ENCODE measurements at regions not wholly inside any gene's neighbourhood (a gene's known extent, or its start where the extent isn't known, plus 50 kb on each side); places are given as distances from the start of the nearest gene placed in this dataset.

GRCh38 chr4:10184501-10184938, 67.9 kb upstream of the WDR1 start (continued):
- no peak for TF ChIP-seq REST (IDR thresholded peaks at IDR 0.05; ENCODE audit: low read depth)
- TF ChIP-seq CEBPB (IDR thresholded peaks at IDR 0.05; ENCODE audit: low read depth): no peak

GRCh38 chr4:10184041-10184440, 67.4 kb upstream of the WDR1 start:
- no peak overlapping the region for H2AFZ ChIP-seq (ENCODE audit: low read depth, low read length, poor library complexity, severe bottlenecking)
- no peaks in the 10 kb centered on the region for H3K36me3 ChIP-seq (ENCODE audit: control insufficient read depth in 1 of 2, insufficient read depth in 2 of 2, low read length in 2 of 2)
- H3K79me2 ChIP-seq (ENCODE audit: insufficient read depth, low read length): no peaks in the 10 kb centered on the region
- BruUV-seq (replicated peaks): no TSS peak
- DNase-seq (ENCODE audit: low read depth, low spot score) (no peak), ATAC-seq (no peak)
- H3K27ac ChIP-seq (ENCODE audit: low read depth, low read length): no peak overlapping the region
- no peaks in the 10 kb centered on the region for H4K20me1 ChIP-seq (ENCODE audit: insufficient read depth)
- RAD21 ChIA-PET (ENCODE audit: low non-redundant PET in 1 of 2, low total read pairs in 2 of 2, uncharacterized antibody in 2 of 2, unreplicated experiment in 2 of 2): no interaction called here
- no peak overlapping the region for H3K4me3 ChIP-seq (replicated peaks in 1 of 2; ENCODE audit: low read depth in 1 of 2, low read length in 2 of 2)
- no peak overlapping the region for H3K9ac ChIP-seq (ENCODE audit: low read length)
- peaks cover 7% of the 10 kb centered on the region; the same call in 1 of the 2 replicates for H3K27me3 ChIP-seq (ENCODE audit: insufficient read depth, low read length)
- TF ChIP-seq ATF3 (IDR thresholded peaks at IDR 0.05) (no peak), EZH2phosphoT487 (IDR thresholded peaks at IDR 0.05; ENCODE audit: borderline replicate concordance) (no peak), SIN3A (IDR thresholded peaks at IDR 0.05; ENCODE audit: low read depth) (no peak), RAD21 (IDR thresholded peaks at IDR 0.05; ENCODE audit: low read depth) (no peak), EZH2 (IDR thresholded peaks at IDR 0.05) (no peak), ZFX (IDR thresholded peaks at IDR 0.05) (no peak), MAX (IDR thresholded peaks at IDR 0.05) (no peak), ELF1 (IDR thresholded peaks at IDR 0.05; ENCODE audit: borderline replicate concordance, low read depth) (no peak), SP1 (IDR thresholded peaks at IDR 0.05; ENCODE audit: low read depth) (no peak)
- no peak overlapping the region for H3K4me2 ChIP-seq (ENCODE audit: low read length)
- H3K4me1 ChIP-seq (ENCODE audit: control insufficient read depth in 1 of 2, insufficient read depth in 2 of 2, low read length in 2 of 2): no peaks in the 10 kb centered on the region
- intact Hi-C loops (cut with micrococcal nuclease): no loop called here
- CTCF ChIA-PET: no interaction called here
- POLR2A ChIA-PET: no interaction called here
- no peaks in the 10 kb centered on the region for H3K9me2 ChIP-seq (ENCODE audit: insufficient read depth)
- H3K9me3 ChIP-seq (ENCODE audit: control insufficient read depth in 1 of 2, insufficient read depth in 1 of 2, low read depth in 1 of 2, low read length in 2 of 2): no peaks in the 10 kb centered on the region

Measured in HCT116 (cell line).